Endothelial cell of umbilical vein (primary cell): ENCODE measurements at regions not wholly inside any gene's neighbourhood (a gene's known extent, or its start where the extent isn't known, plus 50 kb on each side); places are given as distances from the start of the nearest gene placed in this dataset.

ENCODE experiments used
- BruUV-seq: library from RNA; stranded (reverse); fragments of 400-500 nt; replicated peaks from 2 replicates; lab custom pipeline; 2021; lab: Mats Ljungman, UMichigan
- CTCF ChIA-PET: fragments of 300-600, 350-600 bp; sonication (Branson Sonifier 250); formaldehyde crosslinking; loops from one replicate; lab custom pipeline; 2021; ENCODE audit warnings: antibody characterized with exemption, inconsistent platforms; lab: Charles Lee
- POLR2A ChIA-PET: fragments of 300-600, 350-600 bp; sonication (Branson Sonifier 250); formaldehyde crosslinking; loops from one replicate; lab custom pipeline; 2021; ENCODE audit warnings: antibody characterized with exemption, inconsistent platforms; lab: Charles Lee
- DNase-seq: peaks from one replicate; pipeline ENCODE4 v3.0.0-alpha.2; 2011; ENCODE audit warnings: low read depth, low spot score
- FAIRE-seq: peaks from 2 replicates; lab custom pipeline; 2011; peaks lifted over from hg19 to GRCh38; lab: Jason Lieb, UNC
- H2AFZ ChIP-seq: 2 replicates; pipeline ENCODE4 v1.6.0; 2012; ENCODE audit warnings: low read depth, low read length, control low read depth, inconsistent platforms
- H3K27ac ChIP-seq: 2 replicates; pipeline ENCODE4 v1.5.1; 2011; ENCODE audit warnings: low read depth, mild to moderate bottlenecking, control low read depth, low read length, moderate library complexity; ENCODE audit not compliant: insufficient read depth
- H3K27me3 ChIP-seq, 2 experiments: 2 replicates each; pipeline versions ENCODE4 v1.6.0 to v1.6.1; 2011; ENCODE audit warnings: low read length in 2 of 2, mixed read lengths in 1 of 2; ENCODE audit not compliant: control insufficient read depth in 2 of 2, insufficient read depth in 2 of 2
- H3K36me3 ChIP-seq, 2 experiments: 2 replicates in 1 of 2; 3 replicates in 1 of 2; pipeline ENCODE4 v1.5.1; 2011; ENCODE audit warnings: low read length in 2 of 2, mild to moderate bottlenecking in 1 of 2, moderate library complexity in 1 of 2; ENCODE audit not compliant: control insufficient read depth in 2 of 2, insufficient read depth in 2 of 2; ENCODE audit errors: extremely low read depth in 1 of 2
- H3K4me1 ChIP-seq: 3 replicates; pipeline ENCODE4 v1.5.1; 2011; ENCODE audit warnings: mild to moderate bottlenecking, low read length; ENCODE audit not compliant: control insufficient read depth, insufficient read depth; ENCODE audit errors: extremely low read depth
- H3K4me2 ChIP-seq: 2 replicates; pipeline ENCODE4 v1.6.1; 2011; ENCODE audit warnings: low read length, control low read depth, mixed read lengths; ENCODE audit not compliant: insufficient read depth
- H3K4me3 ChIP-seq, 3 experiments: fragments of 200-600 bp in 1 of 3; sonication (generic), shearing (Covaris generic) in 1 of 3; replicated peaks in 1 of 3; 2 replicates each; pipeline ENCODE4 v1.5.1; 2011 to 2016; ENCODE audit warnings: control low read depth in 3 of 3, low read length in 3 of 3, mild to moderate bottlenecking in 2 of 3, inconsistent platforms in 1 of 3, low read depth in 1 of 3, moderate library complexity in 1 of 3; ENCODE audit not compliant: insufficient read depth in 1 of 3
- H3K79me2 ChIP-seq: 2 replicates; pipeline ENCODE4 v1.6.0; 2012; ENCODE audit warnings: low read length, inconsistent platforms; ENCODE audit not compliant: control insufficient read depth, insufficient read depth
- H3K9ac ChIP-seq: replicated peaks from 2 replicates; pipeline ENCODE3; 2011; ENCODE audit warnings: low read length, control low read depth; ENCODE audit not compliant: insufficient read depth; ENCODE audit errors: extremely low read depth
- H3K9me1 ChIP-seq: replicated peaks from 3 replicates; pipeline ENCODE4 v1.6.0; 2011; ENCODE audit warnings: mild to moderate bottlenecking, low read length; ENCODE audit not compliant: control insufficient read depth, insufficient read depth; ENCODE audit errors: extremely low read depth
- H3K9me3 ChIP-seq: replicated peaks from 2 replicates; pipeline ENCODE4 v1.5.1; 2012; ENCODE audit warnings: low read length, inconsistent platforms; ENCODE audit not compliant: control insufficient read depth, insufficient read depth
- H4K20me1 ChIP-seq: replicated peaks from 2 replicates; pipeline ENCODE3; 2011; ENCODE audit warnings: mild to moderate bottlenecking, low read length; ENCODE audit not compliant: control insufficient read depth, insufficient read depth; ENCODE audit errors: extremely low read depth
- CTCF ChIP-seq, 2 donors: IDR thresholded peaks; 1 replicate in 1 of 2; 2 replicates in 1 of 2; pipeline ENCODE4 v1.5.1; 2011; ENCODE audit warnings: low read length in 2 of 2, mild to moderate bottlenecking in 2 of 2, moderate library complexity in 2 of 2, control low read depth in 1 of 2, inconsistent platforms in 1 of 2, low read depth in 1 of 2; ENCODE audit not compliant: insufficient read depth in 1 of 2; ENCODE audit errors: extremely low read depth in 1 of 2
- EZH2 ChIP-seq: IDR thresholded peaks from 2 replicates; pipeline ENCODE4 v1.6.1; 2012; ENCODE audit warnings: borderline replicate concordance, low read depth, mild to moderate bottlenecking, moderate library complexity, low read length, inconsistent platforms; ENCODE audit not compliant: severe bottlenecking
- FOS ChIP-seq: IDR thresholded peaks from 2 replicates; pipeline ENCODE4 v1.6.1; 2011; ENCODE audit warnings: mild to moderate bottlenecking, low read length, moderate library complexity, borderline replicate concordance; ENCODE audit not compliant: insufficient read depth
- GATA2 ChIP-seq: IDR thresholded peaks from 2 replicates; pipeline ENCODE4 v1.7.0; 2011; ENCODE audit warnings: low read depth, mild to moderate bottlenecking, moderate library complexity, mixed read lengths, low read length; ENCODE audit not compliant: insufficient read length, insufficient read depth
- JUN ChIP-seq: IDR thresholded peaks from 2 replicates; pipeline ENCODE4 v1.6.1; 2011; ENCODE audit warnings: borderline replicate concordance, low read depth; ENCODE audit not compliant: insufficient read length, insufficient read depth
- MAX ChIP-seq: IDR thresholded peaks from 2 replicates; pipeline ENCODE4 v1.6.1; 2011; ENCODE audit not compliant: insufficient read depth, insufficient read length
- MYC ChIP-seq: IDR thresholded peaks from one replicate; pipeline ENCODE4 v1.6.1; 2011; ENCODE audit warnings: mild to moderate bottlenecking, low read depth, low read length
- POLR2A ChIP-seq: IDR thresholded peaks from 2 replicates; pipeline ENCODE4 v1.6.1; 2012; ENCODE audit warnings: low read depth, mild to moderate bottlenecking, control low read depth, low read length
- POLR2AphosphoS5 ChIP-seq: IDR thresholded peaks from 2 replicates; pipeline ENCODE4 v1.6.1; 2012; ENCODE audit warnings: low read depth, mild to moderate bottlenecking, control low read depth, low read length, moderate library complexity; ENCODE audit not compliant: insufficient read depth
- dilution Hi-C: fragments of 300-500 bp; cut with MboI; formaldehyde crosslinking; loops from one replicate; pipeline ENCODE4 v1.15.0; 2019; ENCODE audit warnings: low sequenced_read_pairs; ENCODE audit not compliant: extremely low pct_ligation_motif_present
- intact Hi-C: fragments of 100-400 bp; cut with micrococcal nuclease; formaldehyde crosslinking; loops from one replicate; pipeline ENCODE4 v1.10.0; 2022

- intact Hi-C loops (no loop called here), dilution Hi-C loops (no loop called here)
- H3K4me2 ChIP-seq = peak overlapping the region; percentile 93
- no peaks in the 10 kb centered on the region for H4K20me1 ChIP-seq
- H3K9ac ChIP-seq = peak overlapping the region; percentile 23
- no TSS peak for BruUV-seq
- ChIA-PET POLR2A (no interaction called here), CTCF (interaction anchor here (0.6 to 5.6 kb wide), 13 partner anchors 19 to 1223 kb away, joined by 3 to 49 read pairs (median 3); no protein-coding TSS in a partner anchor)
- H3K27ac ChIP-seq = peak overlapping the region; percentile 72
- no peaks in the 10 kb centered on the region for H3K9me3 ChIP-seq
- no peaks in the 10 kb centered on the region for H3K27me3 ChIP-seq
- no peaks in the 10 kb centered on the region for H3K9me1 ChIP-seq
- FAIRE-seq (no peak), DNase-seq (no peak)
- H3K79me2 ChIP-seq = no peaks in the 10 kb centered on the region
- H3K4me1 ChIP-seq = peaks cover 19% of the 10 kb centered on the region
- no peak overlapping the region for H2AFZ ChIP-seq
- TF ChIP-seq GATA2 = no peak
- no peak for TF ChIP-seq POLR2AphosphoS5
- no peak for TF ChIP-seq CTCF (IDR thresholded peaks at IDR 0.05; ENCODE audit: extremely low read depth in 1 of 2, insufficient read depth in 1 of 2, low read depth in 1 of 2, low read length in 2 of 2)
- no peak for TF ChIP-seq MAX
- TF ChIP-seq MYC = no peak
- TF ChIP-seq POLR2A = no peak
- TF ChIP-seq EZH2 = no peak
- TF ChIP-seq FOS = no peak
- no peak for TF ChIP-seq JUN
- H3K36me3 ChIP-seq = no peaks in the 10 kb centered on the region
- H3K4me3 ChIP-seq = no peak overlapping the region
These were observed 319.1 kb upstream of the RGMB start for GRCh38 chr5:98454407-98454806.
